A172 (cell line): ENCODE measurements at regions not wholly inside any gene's neighbourhood (a gene's known extent, or its start where the extent isn't known, plus 50 kb on each side); places are given as distances from the start of the nearest gene placed in this dataset.
"Not testable (repeated sequence)": the region's sequence is repeated elsewhere in the genome, so short reads cannot be mapped to it uniquely, and the experiment has no call there.

Experiments
- DNase-seq: peaks from one replicate; pipeline ENCODE4 v3.0.0-alpha.2; 2015; ENCODE audit warnings: low spot score

DNA sequence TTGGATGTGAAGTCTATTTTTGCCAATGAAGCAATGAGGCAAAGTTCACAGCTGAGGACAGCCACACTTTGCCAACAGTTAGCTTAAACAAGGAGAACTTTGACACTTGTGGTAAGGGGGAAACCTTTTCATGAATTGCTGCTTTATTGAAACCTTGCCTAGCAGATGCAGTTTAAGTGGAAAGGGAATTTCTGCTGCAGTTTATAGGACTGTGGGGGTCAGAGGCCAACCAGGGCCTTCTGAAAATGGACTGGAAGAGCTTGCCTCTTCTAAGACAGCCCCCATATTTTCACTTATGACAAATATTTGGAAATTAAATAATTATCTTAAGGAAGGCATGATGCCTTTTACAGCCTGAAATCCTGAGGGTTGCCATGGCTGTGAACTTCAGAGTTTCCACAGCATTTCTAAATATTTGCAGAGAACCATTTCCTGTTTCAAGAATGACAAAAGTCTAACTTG lies 550.3 kb downstream of the RAB28 start:
- DNase-seq, result no peak

DNA sequence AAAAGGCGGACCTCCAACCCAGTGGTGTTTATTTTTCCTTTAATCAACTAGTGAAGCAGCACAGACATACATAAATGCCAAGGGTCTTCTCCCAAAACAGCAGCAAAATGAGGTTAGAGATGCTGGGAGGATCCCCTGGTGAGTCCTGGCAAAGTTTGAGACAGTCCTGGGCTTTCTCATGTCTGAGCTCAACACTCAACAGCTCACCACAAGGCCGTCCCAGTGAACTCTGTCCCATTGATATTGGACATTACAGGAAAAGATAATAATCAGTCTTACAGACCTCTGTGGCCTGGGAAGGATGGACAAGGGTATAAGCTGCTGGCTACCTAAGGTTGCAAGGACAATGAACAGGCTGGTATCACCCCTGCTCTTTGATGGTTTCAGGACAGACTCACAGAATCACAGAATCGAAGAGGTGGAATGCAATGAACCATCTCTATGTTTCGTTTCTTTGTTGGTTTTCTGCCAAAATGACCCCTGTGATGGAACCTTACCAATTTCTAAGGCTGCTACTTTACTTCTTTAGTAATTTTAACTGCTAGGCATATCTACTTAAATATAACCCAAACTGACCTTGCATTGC lies 551.8 kb downstream of the RAB28 start:
- DNase-seq, result no peak

DNA sequence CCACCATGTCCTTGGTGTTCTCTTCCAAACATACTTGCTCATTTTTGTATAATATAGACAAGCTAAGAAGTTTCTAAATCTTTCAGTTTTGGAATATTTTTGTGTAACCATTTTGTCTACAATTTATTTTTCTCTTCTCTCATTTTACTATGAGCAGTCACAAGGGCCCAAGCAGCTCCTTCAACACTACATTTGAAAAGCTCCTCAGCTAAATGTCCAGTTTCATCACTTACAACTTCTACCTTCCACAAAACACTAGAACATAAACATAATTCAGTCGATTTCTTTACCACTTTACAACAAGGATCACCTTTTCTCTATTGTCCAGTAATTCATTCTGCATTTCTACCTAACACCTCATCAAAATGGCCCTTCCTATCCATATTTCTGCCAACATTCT lies 554.4 kb downstream of the RAB28 start:
- DNase-seq, result no peak

DNA sequence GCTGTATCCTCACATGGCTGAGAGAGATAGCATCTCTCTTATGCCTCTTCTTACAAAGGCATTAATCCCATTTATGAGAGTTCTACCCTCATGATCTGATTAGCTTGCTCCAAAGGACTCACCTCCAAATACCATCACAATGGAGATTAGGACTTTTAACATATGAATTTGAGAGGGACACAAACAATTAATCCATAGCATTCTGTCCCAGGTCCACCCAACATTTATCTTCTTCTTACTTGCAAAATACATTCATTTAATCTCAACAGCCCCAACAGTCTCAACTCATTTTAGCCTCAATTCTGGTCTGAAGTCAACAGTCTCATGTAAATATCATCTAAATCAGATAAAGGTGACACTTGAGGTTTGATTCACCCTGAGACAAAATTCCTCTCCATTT lies 555.4 kb downstream of the RAB28 start:
- no peak for DNase-seq

DNA sequence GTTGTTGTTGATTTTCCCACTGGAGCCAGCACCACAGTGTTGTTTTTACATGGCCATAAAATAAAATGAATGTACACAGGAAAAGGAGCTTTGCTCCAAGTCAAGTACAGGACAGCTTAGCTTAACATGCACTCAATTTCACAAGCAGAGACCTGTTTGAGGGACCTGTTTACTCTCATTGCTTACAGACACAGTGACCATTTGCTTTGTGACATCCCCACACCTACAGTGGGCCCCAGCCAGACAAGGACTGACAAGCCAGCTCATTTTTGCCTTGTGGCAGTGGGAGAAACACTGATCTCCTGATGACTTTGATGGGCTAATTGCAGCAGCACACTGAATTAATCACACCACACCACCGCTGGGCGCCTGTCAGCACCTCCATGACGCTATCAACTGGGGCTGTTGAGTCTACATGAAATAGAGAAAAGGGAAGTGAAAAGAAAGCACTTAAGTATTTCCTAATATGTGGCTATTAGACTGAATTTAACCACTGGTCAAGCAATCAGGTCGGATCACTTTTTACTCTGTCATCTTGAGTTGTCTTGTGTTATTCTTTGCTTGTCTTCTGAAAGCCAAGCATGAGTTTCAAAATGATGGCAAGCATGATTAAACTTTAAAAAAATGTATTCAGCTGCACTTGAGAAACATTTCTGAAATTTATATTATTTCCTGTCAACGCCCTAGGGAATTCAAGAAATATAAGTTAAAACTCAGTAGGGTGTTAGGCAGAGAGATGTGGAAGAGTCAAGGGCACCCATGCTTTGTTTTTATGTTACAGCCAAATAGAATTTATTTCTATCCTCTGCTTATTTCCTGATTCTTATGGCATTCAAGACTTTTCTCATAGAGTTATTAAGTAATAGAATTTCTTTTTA lies 557.7 kb downstream of the RAB28 start:
- no peak for DNase-seq

DNA sequence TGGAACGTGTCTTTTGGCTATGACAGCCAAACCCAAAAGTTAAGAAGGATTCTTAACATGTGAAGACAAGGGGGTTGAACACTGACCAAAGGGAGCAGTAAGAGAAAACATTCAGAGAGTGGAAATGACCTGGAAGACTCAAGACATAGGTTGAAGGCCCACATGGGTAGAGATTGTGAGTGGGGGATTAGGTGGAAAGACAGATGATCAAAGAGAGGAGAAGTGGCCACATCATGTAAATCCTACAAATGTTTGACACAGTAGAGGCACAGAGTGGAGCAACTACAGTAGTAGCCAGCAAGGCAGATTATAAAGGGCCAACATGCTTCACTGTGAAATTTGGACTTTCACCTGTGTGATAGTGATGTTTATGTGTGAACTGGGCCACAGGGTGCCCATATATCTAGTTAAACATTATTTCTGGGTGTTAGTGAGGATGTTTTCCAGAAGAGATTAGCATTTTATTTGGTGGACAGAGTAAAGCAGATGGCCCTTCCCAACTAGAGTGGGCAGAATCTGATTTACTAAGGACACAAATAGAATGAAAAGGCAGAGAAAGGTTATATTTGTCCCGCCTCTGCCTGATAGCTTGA lies 559.3 kb downstream of the RAB28 start:
- no peak for DNase-seq

DNA sequence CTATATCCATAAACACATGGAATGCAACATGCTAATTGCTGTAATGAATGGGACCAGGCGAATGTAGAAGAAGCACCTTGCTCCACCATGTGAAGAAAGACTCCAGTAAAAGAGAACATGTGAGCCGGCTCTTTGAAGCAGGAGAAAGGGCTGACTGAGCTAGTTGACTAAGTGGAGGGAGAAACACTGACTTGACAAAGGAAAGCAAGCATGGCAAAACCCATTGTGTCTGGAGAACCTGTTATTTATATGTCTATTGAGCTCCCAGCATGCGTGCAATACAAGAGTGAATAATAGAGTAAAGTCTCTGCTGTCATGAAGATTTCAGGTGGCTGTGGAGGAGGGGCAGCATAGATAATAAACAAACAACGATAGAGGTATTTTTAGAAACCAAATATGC lies 559.9 kb downstream of the RAB28 start:
- DNase-seq, result no peak

DNA sequence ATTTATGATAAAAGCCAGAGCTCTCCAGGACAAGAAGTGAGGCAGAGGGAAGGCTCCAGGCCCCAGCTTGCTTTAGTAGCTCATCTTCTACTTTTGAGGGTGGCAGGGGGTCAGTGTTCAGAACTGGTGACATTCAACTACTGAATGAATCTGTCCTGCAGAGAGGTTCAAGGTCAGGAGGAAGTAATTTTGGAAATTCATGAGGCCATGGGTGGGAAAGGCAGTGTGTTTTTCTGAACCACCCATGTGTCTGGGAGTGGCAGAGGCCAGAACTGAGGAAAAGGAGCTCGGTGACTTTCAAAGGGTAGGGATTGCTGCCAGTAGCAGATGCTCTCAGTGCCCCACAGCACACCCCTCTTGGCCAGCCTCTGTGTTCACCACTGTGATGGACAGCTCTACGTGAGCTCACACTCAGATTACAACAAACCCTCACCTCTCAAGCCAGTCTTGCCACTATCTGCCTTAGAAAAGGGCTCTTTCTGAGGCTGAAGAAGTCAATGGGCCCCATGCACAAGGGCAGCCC lies 571.2 kb downstream of the RAB28 start:
- DNase-seq, result no peak

DNA sequence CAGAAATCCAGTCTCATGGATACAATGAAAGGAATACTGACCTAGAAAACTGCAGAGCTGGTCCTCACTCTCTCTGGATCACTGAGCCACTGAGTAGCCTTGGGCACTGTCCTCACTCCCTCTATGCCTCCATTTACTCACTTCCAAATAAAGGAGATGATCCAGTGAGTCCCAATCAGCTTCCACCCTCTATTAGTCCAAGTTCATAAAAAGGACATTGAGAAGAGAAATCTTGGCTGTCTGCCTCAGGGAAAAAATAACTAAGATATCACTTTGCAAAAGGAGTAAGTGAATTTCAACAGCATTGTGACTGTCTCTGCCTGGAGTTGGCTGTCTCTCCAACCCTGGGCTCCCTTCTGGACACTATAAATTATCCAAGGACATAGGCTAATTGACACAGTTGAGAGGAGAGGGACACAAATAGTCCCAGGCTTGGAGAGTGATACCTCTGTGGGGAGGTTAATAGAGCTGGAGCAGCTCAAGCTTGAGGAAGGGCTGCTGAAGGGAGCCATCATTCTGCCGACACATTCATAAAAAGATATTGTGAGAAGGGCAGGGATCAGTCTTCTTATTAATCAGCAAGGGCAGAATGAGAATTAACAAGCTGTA lies 572.3 kb downstream of the RAB28 start:
- DNase-seq, result no peak

DNA sequence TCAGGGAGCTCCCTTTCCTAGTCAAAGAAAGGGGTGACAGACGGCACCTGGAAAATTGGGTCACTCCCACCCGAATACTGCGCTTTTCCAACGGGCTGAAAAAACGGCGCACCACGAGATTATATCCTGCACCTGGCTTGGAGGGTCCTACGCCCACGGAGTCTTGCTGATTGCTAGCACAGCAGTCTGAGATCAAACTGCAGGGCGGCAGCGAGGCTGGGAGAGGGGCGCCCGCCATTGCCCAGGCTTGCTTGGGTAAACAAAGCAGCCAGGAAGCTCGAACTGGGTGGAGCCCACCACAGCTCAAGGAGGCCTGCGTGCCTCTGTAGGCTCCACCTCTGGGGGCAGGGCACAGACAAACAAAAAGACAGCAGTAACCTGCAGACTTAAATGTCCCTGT lies 580.5 kb downstream of the RAB28 start:
- DNase-seq, result not testable (repeated sequence)

DNA sequence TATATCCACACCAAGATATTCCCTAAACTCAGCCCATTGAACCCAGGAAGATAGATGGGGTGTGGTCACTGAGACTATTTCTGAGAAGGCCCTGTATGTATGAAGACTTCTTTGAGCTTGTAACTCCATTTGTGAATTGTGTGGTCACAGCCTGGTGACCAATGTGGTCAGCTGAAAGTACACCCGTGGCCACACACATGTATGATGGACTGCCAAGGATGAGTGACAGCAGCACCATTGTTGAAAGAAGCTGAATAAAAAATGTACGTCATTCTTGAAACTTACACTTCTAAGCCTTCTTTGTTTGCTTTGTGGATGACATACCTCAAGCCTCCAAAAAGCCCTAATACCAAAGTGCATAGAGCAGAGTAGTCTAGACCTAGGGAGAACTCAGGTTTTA lies 581.4 kb downstream of the RAB28 start:
- no peak for DNase-seq

DNA sequence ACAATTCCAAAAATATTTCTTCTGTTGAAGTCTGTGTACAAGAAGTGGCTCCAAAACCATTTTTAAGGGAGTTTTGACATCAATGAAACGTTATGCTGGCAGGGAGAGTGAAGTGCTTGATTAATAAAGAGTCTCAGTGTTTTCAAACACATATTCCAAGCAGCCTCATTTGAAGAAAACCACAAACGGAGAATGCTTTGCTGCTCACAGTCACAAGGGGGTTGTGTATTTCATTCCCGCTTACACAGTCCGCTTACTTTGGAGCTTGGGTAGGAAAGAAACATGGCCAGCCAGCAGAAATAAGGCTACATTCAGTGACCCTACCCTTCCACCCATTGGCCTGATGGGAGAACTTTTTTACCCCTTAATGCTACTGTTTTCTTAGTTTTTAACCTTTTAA lies 586.2 kb downstream of the RAB28 start:
- DNase-seq, result no peak

DNA sequence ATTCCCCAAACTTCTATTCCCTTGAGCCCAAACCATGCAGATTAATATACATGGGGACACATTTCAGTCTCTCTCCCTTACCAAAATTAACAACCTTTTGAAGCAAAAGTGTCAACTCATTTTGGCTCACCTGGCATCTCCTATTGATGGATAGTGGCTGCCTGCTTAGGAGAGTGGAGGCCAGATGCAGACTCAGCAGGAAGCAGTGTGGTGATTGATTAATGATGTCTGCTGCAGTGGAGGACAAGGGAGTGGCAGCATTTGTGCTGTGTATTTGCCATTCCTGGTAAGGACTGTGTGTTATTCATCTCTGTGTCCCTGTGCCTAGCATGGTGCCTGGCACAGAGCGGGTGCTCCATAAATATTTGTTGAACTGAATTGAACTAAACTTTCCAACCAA lies 590.1 kb downstream of the RAB28 start:
- DNase-seq, result no peak

DNA sequence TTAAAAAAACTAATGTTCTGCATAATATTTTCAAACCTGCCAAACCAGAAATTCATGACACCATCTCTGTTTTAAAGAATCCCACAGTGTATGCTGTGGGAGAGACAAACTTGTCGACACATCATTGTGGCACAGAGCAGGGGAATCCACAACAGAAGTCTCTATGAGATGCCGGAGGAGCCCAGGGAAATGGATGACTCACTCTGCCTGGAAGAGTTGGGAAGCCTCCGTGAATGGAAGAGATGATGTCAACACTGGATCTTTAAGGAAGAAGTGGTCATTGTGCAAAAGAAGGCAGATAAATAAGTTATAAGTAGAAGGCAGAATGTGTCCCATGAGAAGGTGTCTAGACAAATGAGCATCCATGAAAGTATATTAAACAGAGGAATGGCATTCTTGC lies 595.1 kb downstream of the RAB28 start:
- no peak for DNase-seq

DNA sequence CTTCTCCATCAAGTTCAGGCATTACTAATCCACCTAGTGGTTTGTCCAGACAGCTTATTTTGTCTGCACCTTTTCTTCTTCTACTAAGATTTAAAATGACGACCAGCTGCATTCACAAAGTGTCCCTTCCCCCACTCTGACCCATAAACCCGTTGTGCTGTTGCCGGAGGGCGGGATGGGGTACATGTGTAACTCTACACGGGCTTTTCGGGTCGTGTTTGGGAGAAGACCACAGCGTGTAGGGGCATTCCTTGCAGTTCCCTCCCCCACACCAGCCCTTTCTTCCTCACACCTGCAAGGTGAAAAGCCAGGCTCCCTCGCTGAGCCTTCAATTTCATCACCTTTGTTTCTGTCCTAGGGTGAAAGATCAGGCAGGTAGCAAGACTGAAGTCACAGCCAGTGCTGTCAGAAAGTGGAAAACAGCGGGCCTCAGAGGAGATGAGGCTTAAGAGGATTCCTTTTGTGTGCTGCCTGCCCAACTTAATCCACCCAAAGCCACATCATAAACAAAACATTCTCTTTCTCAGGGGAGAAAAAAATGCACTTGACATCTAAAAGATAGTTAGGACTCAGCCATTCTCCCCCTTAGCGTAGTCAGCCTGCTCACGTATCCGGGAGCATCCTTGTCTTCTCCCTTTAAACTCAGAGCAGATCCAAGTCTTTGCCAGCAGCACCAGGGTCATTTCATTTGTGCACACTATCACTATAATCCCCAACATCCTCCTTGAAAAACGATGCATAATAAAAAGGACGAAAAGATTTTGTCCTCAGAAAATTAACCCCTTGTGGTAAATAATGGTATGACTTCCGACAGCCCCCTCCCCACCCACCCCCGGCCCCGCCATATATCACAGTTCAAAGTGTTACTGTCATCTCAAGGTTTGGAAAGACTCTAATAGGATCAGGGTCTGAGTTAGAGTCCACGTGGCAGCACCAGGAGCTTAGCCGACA lies 599.0 kb downstream of the RAB28 start:
- no peak for DNase-seq

DNA sequence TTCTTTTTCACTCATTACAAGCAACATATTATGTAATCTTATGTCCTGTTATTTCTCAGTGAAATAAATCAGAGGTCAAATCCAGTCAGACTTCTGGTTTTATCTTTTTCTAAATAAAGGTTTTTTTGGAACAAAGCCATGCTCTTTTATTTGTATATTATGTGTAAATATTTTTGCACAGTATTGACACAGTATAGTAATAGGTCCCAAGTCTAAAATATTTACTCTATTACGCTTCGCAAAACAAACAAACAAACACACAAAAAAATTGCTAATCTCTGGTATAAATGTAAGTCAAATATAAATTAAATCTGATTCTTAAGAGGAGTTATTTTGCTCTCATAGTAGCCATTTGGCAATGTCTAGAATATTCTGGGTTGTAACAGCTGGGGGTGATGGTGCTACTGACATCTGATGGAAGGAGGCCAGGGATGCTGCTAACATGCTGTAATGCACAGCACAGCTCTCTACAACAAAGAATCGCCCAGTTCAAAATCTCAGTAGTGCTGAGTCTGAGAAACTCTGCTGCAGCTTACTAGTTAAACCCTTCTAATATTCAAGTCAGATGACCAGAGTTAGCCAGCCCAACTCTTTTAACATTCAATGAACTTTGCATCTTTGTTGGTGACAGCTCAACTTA lies 602.1 kb downstream of the RAB28 start:
- DNase-seq, result no peak

DNA sequence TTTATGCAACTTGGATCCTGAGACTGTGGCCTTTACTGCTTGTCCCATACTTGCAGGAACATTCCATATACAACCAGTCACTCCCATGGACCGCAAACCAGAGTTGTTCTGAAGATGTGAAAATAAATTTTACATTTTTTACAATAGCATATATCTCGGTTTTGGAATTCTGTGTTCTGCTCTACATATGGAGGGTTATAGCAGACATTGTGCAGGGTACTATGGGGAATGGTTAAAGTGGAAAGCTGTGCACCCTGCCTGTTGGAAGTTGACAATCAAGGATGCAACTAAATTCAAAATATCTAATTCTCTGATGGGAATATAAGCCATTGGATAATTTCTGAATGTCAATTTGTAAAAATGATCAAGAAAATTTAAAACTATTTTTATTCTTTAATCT lies 603.3 kb downstream of the RAB28 start:
- DNase-seq, result no peak

DNA sequence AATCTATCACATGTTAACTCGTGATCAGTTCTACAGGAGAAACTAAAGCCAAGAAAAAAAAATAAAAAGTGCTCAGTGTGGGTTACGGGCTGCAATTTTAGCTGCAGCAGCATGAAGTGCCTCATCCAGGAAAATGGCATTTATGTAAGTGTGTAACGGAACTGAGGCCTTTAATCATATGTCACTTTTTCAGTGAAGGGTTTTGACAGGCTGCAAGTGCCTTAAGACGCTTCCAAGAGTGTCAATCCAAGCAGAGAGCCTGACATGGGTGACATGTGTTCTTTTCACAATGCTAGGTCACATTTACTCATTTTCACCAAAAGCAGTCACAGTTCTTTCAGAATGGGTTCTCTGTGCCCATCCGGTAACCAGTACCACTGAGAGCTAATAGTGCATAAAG lies 604.6 kb downstream of the RAB28 start:
- DNase-seq, result no peak

DNA sequence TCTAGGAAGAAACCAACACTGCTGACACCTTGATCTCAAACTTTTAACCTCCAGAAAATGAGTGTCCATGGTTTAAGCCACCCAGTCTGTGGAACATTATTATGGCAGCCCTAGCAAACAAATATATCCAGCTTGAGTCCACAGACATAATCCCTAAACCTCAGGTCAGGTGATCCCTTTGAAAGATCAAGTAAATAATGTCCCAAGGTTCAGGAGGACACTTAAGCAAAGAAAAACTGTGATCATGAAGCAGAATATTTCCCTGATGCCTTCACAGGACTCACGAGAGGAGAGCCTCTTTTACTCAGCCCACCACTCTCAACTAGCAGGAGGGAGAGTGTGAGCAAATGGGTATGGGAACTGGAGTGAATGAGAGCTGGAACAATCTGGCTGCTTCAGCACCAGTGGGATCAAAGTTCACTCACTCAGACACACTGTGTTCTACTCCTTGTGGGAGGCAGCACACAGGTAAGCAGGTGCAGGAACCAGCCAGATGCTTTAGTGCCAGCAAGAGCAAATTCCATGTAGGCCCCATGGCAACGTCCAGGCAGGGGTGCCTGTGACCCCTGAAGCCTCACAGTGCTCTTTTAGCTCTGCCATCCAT lies 608.4 kb downstream of the RAB28 start:
- DNase-seq, result no peak

DNA sequence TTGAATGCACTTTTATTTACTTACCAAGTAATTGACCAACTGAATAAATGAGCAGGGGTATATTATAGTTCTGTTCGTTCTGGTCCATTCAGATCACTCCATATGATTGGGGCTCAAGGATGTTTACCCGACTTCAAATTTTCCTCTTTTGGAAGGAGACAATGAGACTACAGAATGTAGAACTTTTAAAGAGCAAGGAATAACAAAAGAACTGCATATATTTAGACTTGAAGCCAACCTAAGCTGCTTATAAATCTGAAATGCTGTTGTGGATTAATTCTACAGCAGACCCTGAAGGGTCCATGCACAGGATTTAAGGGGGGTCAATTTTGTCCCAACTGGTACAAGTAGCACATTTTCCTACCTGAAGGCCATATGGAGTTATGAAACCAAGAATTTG lies 610.8 kb downstream of the RAB28 start:
- DNase-seq, result no peak
